Type B pancreatic cell (in vitro differentiated cells): ENCODE measurements at regions not wholly inside any gene's neighbourhood (a gene's known extent, or its start where the extent isn't known, plus 50 kb on each side); places are given as distances from the start of the nearest gene placed in this dataset.
"Not testable (repeated sequence)": the region's sequence is repeated elsewhere in the genome, so short reads cannot be mapped to it uniquely, and the experiment has no call there.

Experiments used
- DNase-seq: peaks from one replicate; pipeline ENCODE4 v3.0.0; 2021; ENCODE audit warnings: mixed read lengths; ENCODE audit not compliant: unreplicated experiment; ENCODE audit errors: extremely low spot score
- H3K27ac Mint-ChIP-seq: 2 replicates; pipeline ENCODE4 v1.8.0; 2021; ENCODE audit warnings: mild to moderate bottlenecking, mixed read lengths
- H3K27me3 Mint-ChIP-seq: 2 replicates; pipeline ENCODE4 v1.8.0; 2021; ENCODE audit warnings: mixed read lengths
- H3K36me3 Mint-ChIP-seq: 2 replicates; pipeline ENCODE4 v1.8.0; 2021; ENCODE audit warnings: mixed read lengths
- H3K4me1 Mint-ChIP-seq: one replicate; pipeline ENCODE4 v1.8.0; 2021; ENCODE audit warnings: mixed read lengths; ENCODE audit not compliant: unreplicated experiment
- H3K4me3 Mint-ChIP-seq: 2 replicates; pipeline ENCODE4 v1.8.0; 2021; ENCODE audit warnings: mild to moderate bottlenecking, mixed read lengths
- H3K9me3 Mint-ChIP-seq: 2 replicates; pipeline ENCODE4 v1.8.0; 2021; ENCODE audit warnings: mixed read lengths
- CTCF ChIP-seq: fragments of 200-600 bp; sonication (generic); conservative IDR thresholded peaks from 2 replicates; pipeline ENCODE4 v1.5.0; 2021; ENCODE audit warnings: antibody characterized with exemption, mild to moderate bottlenecking

GRCh38 chr19:28296506-28296905 lies 916.4 kb downstream of the UQCRFS1 start:
- Mint-ChIP-seq H3K4me1 (peaks cover 19% of the 10 kb centered on the region), H3K9me3 (no peaks in the 10 kb centered on the region), H3K36me3 (no peaks in the 10 kb centered on the region), H3K27ac (no peak overlapping the region), H3K4me3 (no peak overlapping the region), H3K27me3 (peaks cover 11% of the 10 kb centered on the region)
- TF ChIP-seq CTCF: no peak
- no peak for DNase-seq

- H3K27me3 Mint-ChIP-seq, H3K36me3 Mint-ChIP-seq: not testable (repeated sequence)
- peaks cover 29% of the 10 kb centered on the region for H3K4me1 Mint-ChIP-seq
These were observed 918.0 kb downstream of the UQCRFS1 start for GRCh38 chr19:28294975-28295374.

GRCh38 chr19:28294395-28294794 lies 918.6 kb downstream of the UQCRFS1 start:
- no peak for DNase-seq
- Mint-ChIP-seq H3K36me3 (no peaks in the 10 kb centered on the region), H3K4me1 (peaks cover 32% of the 10 kb centered on the region), H3K9me3 (no peaks in the 10 kb centered on the region), H3K27me3 (peaks cover 6% of the 10 kb centered on the region), H3K4me3 (no peak overlapping the region), H3K27ac (no peak overlapping the region)
- TF ChIP-seq CTCF: no peak

More at GRCh38 chr19:28294975-28295374, 918.0 kb downstream of the UQCRFS1 start:
- not testable (repeated sequence) for H3K27ac Mint-ChIP-seq, DNase-seq, H3K4me3 Mint-ChIP-seq, H3K9me3 Mint-ChIP-seq

- H3K27me3 Mint-ChIP-seq: peaks cover 6% of the 10 kb centered on the region
- no peak overlapping the region for H3K4me3 Mint-ChIP-seq
- no peaks in the 10 kb centered on the region for H3K36me3 Mint-ChIP-seq
- DNase-seq: no peak
- H3K27ac Mint-ChIP-seq: no peak overlapping the region
- TF ChIP-seq CTCF: no peak
- peaks cover 35% of the 10 kb centered on the region for H3K4me1 Mint-ChIP-seq
- no peaks in the 10 kb centered on the region for H3K9me3 Mint-ChIP-seq
These were observed 919.3 kb downstream of the UQCRFS1 start for GRCh38 chr19:28293685-28294084.

- DNase-seq: no peak
- H3K27me3 Mint-ChIP-seq: peaks cover 6% of the 10 kb centered on the region
- H3K9me3 Mint-ChIP-seq: no peaks in the 10 kb centered on the region
- H3K4me3 Mint-ChIP-seq: no peak overlapping the region
- H3K36me3 Mint-ChIP-seq: no peaks in the 10 kb centered on the region
- H3K4me1 Mint-ChIP-seq: peaks cover 35% of the 10 kb centered on the region
- no peak for TF ChIP-seq CTCF
- peak overlapping the region; percentile 43 for H3K27ac Mint-ChIP-seq
These were observed 920.0 kb downstream of the UQCRFS1 start for GRCh38 chr19:28292822-28293500.

GRCh38 chr19:28291874-28292273 lies 921.1 kb downstream of the UQCRFS1 start:
- Mint-ChIP-seq H3K36me3 (no peaks in the 10 kb centered on the region), H3K27ac (peak overlapping the region; percentile 75), H3K4me1 (peaks cover 40% of the 10 kb centered on the region), H3K4me3 (peak overlapping the region; percentile 68), H3K27me3 (peaks cover 6% of the 10 kb centered on the region), H3K9me3 (no peaks in the 10 kb centered on the region)
- DNase-seq: no peak
- no peak for TF ChIP-seq CTCF
